Gastrocnemius medialis (tissue), 4 donors: ENCODE measurements at regions not wholly inside any gene's neighbourhood (a gene's known extent, or its start where the extent isn't known, plus 50 kb on each side); places are given as distances from the start of the nearest gene placed in this dataset.
"Not testable (repeated sequence)": the region's sequence is repeated elsewhere in the genome, so short reads cannot be mapped to it uniquely, and the experiment has no call there.

Experiments used
- POLR2A ChIP-seq, 2 donors: fragments of 450-650 bp; IDR thresholded peaks; one replicate each; pipeline ENCODE4 v1.6.1; 2017; ENCODE audit warnings: antibody characterized with exemption in 2 of 2, mild to moderate bottlenecking in 2 of 2, moderate library complexity in 2 of 2
- TF ChIP-seq, protein P1 (sequence below), 5 experiments: fragments of 450-650 bp in 3 of 5; fragments of 200-600 bp in 2 of 5; sonication (generic) in 2 of 5; IDR thresholded peaks in 4 of 5; conservative IDR thresholded peaks in 1 of 5; 1 replicate in 4 of 5; 2 replicates in 1 of 5; pipeline ENCODE4 v1.5.1; 2016 to 2019; ENCODE audit warnings: antibody characterized with exemption in 5 of 5, mild to moderate bottlenecking in 3 of 5, moderate library complexity in 3 of 5

DNA sequence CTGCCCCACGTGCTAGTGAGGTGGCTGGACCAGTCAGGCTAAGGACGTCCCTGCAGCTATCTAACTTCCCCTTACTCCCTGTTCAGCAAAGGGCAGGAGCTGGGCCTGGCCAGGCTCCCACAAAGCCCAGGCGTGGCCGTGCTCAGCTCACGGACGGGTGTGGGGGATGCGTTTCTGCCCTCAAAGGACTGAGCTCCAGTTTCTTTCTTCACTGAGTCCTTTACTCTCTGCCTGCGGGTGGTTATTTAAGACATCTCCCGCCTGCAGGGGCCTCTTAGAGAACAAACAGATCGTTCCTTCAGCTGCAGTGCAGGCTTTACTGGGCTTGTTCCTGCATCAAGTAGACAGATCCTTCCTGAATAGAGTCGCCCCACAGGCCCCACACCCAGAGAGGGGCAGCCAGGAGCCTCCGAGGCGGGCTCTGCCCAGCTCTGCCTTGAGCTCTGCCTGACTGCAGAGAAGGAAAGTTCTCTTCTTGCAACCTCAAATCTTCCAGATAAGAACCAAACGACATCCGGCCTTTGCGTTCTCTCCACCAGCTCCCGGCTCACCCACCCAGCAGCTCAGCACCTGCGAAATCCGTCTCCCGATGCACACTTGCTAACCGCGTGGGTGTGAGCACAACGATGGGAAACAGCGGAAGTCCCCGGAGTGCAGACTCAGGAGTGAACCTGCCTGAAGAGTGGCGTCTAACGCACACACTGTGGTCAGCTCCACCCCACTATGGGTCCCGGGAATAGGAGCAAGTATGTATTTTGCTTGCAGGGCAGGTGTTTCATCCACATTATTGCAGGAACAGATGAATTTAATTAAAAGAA is 460.0 kb downstream of the PREX1 start:
- TF ChIP-seq, protein P1, sequence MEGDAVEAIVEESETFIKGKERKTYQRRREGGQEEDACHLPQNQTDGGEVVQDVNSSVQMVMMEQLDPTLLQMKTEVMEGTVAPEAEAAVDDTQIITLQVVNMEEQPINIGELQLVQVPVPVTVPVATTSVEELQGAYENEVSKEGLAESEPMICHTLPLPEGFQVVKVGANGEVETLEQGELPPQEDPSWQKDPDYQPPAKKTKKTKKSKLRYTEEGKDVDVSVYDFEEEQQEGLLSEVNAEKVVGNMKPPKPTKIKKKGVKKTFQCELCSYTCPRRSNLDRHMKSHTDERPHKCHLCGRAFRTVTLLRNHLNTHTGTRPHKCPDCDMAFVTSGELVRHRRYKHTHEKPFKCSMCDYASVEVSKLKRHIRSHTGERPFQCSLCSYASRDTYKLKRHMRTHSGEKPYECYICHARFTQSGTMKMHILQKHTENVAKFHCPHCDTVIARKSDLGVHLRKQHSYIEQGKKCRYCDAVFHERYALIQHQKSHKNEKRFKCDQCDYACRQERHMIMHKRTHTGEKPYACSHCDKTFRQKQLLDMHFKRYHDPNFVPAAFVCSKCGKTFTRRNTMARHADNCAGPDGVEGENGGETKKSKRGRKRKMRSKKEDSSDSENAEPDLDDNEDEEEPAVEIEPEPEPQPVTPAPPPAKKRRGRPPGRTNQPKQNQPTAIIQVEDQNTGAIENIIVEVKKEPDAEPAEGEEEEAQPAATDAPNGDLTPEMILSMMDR (IDR thresholded peaks at IDR 0.05 in 4 of 5, conservative IDR thresholded peaks at IDR 0.05 in 1 of 5) = not testable (repeated sequence)
- TF ChIP-seq POLR2A (IDR thresholded peaks at IDR 0.05) = not testable (repeated sequence)
